Glutamatergic neuron (in vitro differentiated cells): ENCODE measurements at regions not wholly inside any gene's neighbourhood (a gene's known extent, or its start where the extent isn't known, plus 50 kb on each side); places are given as distances from the start of the nearest gene placed in this dataset.

ENCODE experiments used
- DNase-seq: peaks from one replicate; pipeline ENCODE4 v3.0.0; 2022
- H3K27ac Mint-ChIP-seq: one replicate; pipeline ENCODE4 v1.8.0; 2020; ENCODE audit warnings: mild to moderate bottlenecking, mixed read lengths, inconsistent platforms; ENCODE audit not compliant: unreplicated experiment
- H3K27me3 Mint-ChIP-seq: one replicate; pipeline ENCODE4 v1.8.0; 2020; ENCODE audit warnings: mild to moderate bottlenecking, moderate library complexity, mixed read lengths, inconsistent platforms; ENCODE audit not compliant: unreplicated experiment
- H3K36me3 Mint-ChIP-seq: one replicate; pipeline ENCODE4 v1.8.0; 2020; ENCODE audit warnings: mild to moderate bottlenecking, mixed read lengths, inconsistent platforms; ENCODE audit not compliant: unreplicated experiment
- H3K4me1 Mint-ChIP-seq: one replicate; pipeline ENCODE4 v1.8.0; 2020; ENCODE audit warnings: mild to moderate bottlenecking, low read depth, mixed read lengths, inconsistent platforms; ENCODE audit not compliant: unreplicated experiment
- H3K4me3 Mint-ChIP-seq: one replicate; pipeline ENCODE4 v1.8.0; 2020; ENCODE audit warnings: mild to moderate bottlenecking, mixed read lengths, inconsistent platforms; ENCODE audit not compliant: unreplicated experiment
- H3K9me3 Mint-ChIP-seq: one replicate; pipeline ENCODE4 v1.8.0; 2020; ENCODE audit warnings: mild to moderate bottlenecking, moderate library complexity, mixed read lengths, inconsistent platforms; ENCODE audit not compliant: unreplicated experiment
- CTCF ChIP-seq: fragments of 200-600 bp; sonication (generic); IDR thresholded peaks from one replicate; pipeline ENCODE4 v1.5.0; 2021; ENCODE audit not compliant: partially characterized antibody, unreplicated experiment

- TF ChIP-seq CTCF, result no peak
- no peak for DNase-seq
- H3K4me3 Mint-ChIP-seq, result no peak overlapping the region
- H3K36me3 Mint-ChIP-seq, result no peaks in the 10 kb centered on the region
- H3K27ac Mint-ChIP-seq, result no peak overlapping the region
- H3K4me1 Mint-ChIP-seq, result no peaks in the 10 kb centered on the region
- H3K9me3 Mint-ChIP-seq, result no peaks in the 10 kb centered on the region
- H3K27me3 Mint-ChIP-seq, result no peaks in the 10 kb centered on the region
Observed at GRCh38 chr13:30031488-30031887, 181.1 kb upstream of the UBL3 start.

- H3K27me3 Mint-ChIP-seq, result no peaks in the 10 kb centered on the region
- H3K36me3 Mint-ChIP-seq, result no peaks in the 10 kb centered on the region
- DNase-seq, result no peak
- no peaks in the 10 kb centered on the region for H3K9me3 Mint-ChIP-seq
- no peak overlapping the region for H3K4me3 Mint-ChIP-seq
- no peak for TF ChIP-seq CTCF
- no peak overlapping the region for H3K27ac Mint-ChIP-seq
- H3K4me1 Mint-ChIP-seq, result no peaks in the 10 kb centered on the region
Observed at GRCh38 chr13:30030141-30030750, 179.8 kb upstream of the UBL3 start.

GRCh38 chr13:30027569-30028455, 177.4 kb upstream of the UBL3 start:
- H3K27ac Mint-ChIP-seq, result no peak overlapping the region
- no peaks in the 10 kb centered on the region for H3K9me3 Mint-ChIP-seq
- peaks cover 1% of the 10 kb centered on the region for H3K4me1 Mint-ChIP-seq
- no peak for DNase-seq
- TF ChIP-seq CTCF, result no peak
- H3K27me3 Mint-ChIP-seq, result no peaks in the 10 kb centered on the region
- H3K36me3 Mint-ChIP-seq, result no peaks in the 10 kb centered on the region
- no peak overlapping the region for H3K4me3 Mint-ChIP-seq

- no peaks in the 10 kb centered on the region for H3K36me3 Mint-ChIP-seq
- peaks cover 1% of the 10 kb centered on the region for H3K4me1 Mint-ChIP-seq
- H3K27ac Mint-ChIP-seq, result no peak overlapping the region
- peaks cover 3% of the 10 kb centered on the region for H3K27me3 Mint-ChIP-seq
- DNase-seq, result no peak
- H3K9me3 Mint-ChIP-seq, result no peaks in the 10 kb centered on the region
- TF ChIP-seq CTCF, result no peak
- no peak overlapping the region for H3K4me3 Mint-ChIP-seq
Observed at GRCh38 chr13:30026909-30027308, 176.5 kb upstream of the UBL3 start.

- Mint-ChIP-seq H3K4me3 (no peak overlapping the region), H3K9me3 (no peaks in the 10 kb centered on the region), H3K27ac (no peak overlapping the region), H3K27me3 (peaks cover 3% of the 10 kb centered on the region), H3K36me3 (no peaks in the 10 kb centered on the region), H3K4me1 (peaks cover 1% of the 10 kb centered on the region)
- TF ChIP-seq CTCF, result no peak
- DNase-seq, result no peak
Observed at GRCh38 chr13:30026093-30026492, 175.7 kb upstream of the UBL3 start.
